GM23338 (cell line): ENCODE measurements at regions not wholly inside any gene's neighbourhood (a gene's known extent, or its start where the extent isn't known, plus 50 kb on each side); places are given as distances from the start of the nearest gene placed in this dataset.

ENCODE experiments used
- ATAC-seq: fragments of 200-7000 bp; cut with Tn5 transposase; 3 replicates; pipeline ENCODE4 v1.9.1; 2020
- DNase-seq: peaks from one replicate; pipeline ENCODE4 v3.0.0-alpha.2; 2015; ENCODE audit warnings: low spot score
- H2AFZ ChIP-seq: fragments of 200-600 bp; sonication (generic); 2 replicates; pipeline ENCODE4 v1.8.0; 2016; ENCODE audit warnings: antibody characterized with exemption, mild to moderate bottlenecking, moderate library complexity
- H3F3A ChIP-seq: fragments of 200-600 bp; sonication (generic); replicated peaks from 2 replicates; pipeline ENCODE4 v1.8.0; 2017; ENCODE audit warnings: antibody characterized with exemption, mixed run types, low read depth
- H3K27ac ChIP-seq: fragments of 200-600 bp; sonication (generic); 2 replicates; pipeline ENCODE4 v1.6.1; 2016; ENCODE audit warnings: low read depth
- H3K27me3 ChIP-seq: fragments of 200-600 bp; sonication (generic); 2 replicates; pipeline ENCODE4 v1.8.0; 2016; ENCODE audit warnings: mild to moderate bottlenecking, mixed run types, moderate library complexity; ENCODE audit not compliant: insufficient read depth
- H3K36me3 ChIP-seq: fragments of 200-600 bp; sonication (generic); 2 replicates; pipeline ENCODE4 v1.8.0; 2016; ENCODE audit warnings: mild to moderate bottlenecking; ENCODE audit not compliant: insufficient read depth
- H3K4me1 ChIP-seq: fragments of 200-600 bp; sonication (generic); 2 replicates; pipeline ENCODE4 v1.8.0; 2016; ENCODE audit warnings: mild to moderate bottlenecking, moderate library complexity; ENCODE audit not compliant: insufficient read depth
- H3K4me2 ChIP-seq: fragments of 200-600 bp; sonication (generic); 2 replicates; pipeline ENCODE4 v1.7.1; 2017; ENCODE audit warnings: mixed run types
- H3K4me3 ChIP-seq: fragments of 200-600 bp; sonication (generic); 2 replicates; pipeline ENCODE4 v1.6.1; 2016; ENCODE audit warnings: mixed run types
- H3K79me2 ChIP-seq: fragments of 200-600 bp; sonication (generic); replicated peaks from 2 replicates; pipeline ENCODE4 v1.8.0; 2017; ENCODE audit warnings: mild to moderate bottlenecking; ENCODE audit not compliant: insufficient read depth
- H3K9me2 ChIP-seq: fragments of 200-600 bp; sonication (generic); 2 replicates; pipeline ENCODE4 v1.8.0; 2017; ENCODE audit not compliant: insufficient read depth
- H4K20me1 ChIP-seq: fragments of 200-600 bp; sonication (generic); replicated peaks from 2 replicates; pipeline ENCODE4 v1.8.0; 2017; ENCODE audit warnings: mild to moderate bottlenecking; ENCODE audit not compliant: insufficient read depth
- H3K27ac Mint-ChIP-seq: 2 replicates; pipeline ENCODE4 v1.8.0; 2020; ENCODE audit warnings: inconsistent platforms, mild to moderate bottlenecking, moderate library complexity, mixed read lengths
- H3K27me3 Mint-ChIP-seq: 3 replicates; pipeline ENCODE4 v1.8.0; 2022; ENCODE audit warnings: low read depth, mild to moderate bottlenecking, moderate library complexity, mixed read lengths, inconsistent platforms; ENCODE audit not compliant: insufficient read depth, poor library complexity
- H3K36me3 Mint-ChIP-seq: 3 replicates; pipeline ENCODE4 v1.8.0; 2021; ENCODE audit warnings: low read depth, mild to moderate bottlenecking, inconsistent platforms, moderate library complexity, mixed read lengths
- H3K4me1 Mint-ChIP-seq: 3 replicates; pipeline ENCODE4 v1.8.0; 2020; ENCODE audit warnings: mild to moderate bottlenecking, inconsistent platforms, mixed read lengths
- H3K4me3 Mint-ChIP-seq: 3 replicates; pipeline ENCODE4 v1.8.0; 2021; ENCODE audit warnings: moderate library complexity, mild to moderate bottlenecking, inconsistent platforms, mixed read lengths
- H3K9me3 Mint-ChIP-seq: 3 replicates; pipeline ENCODE4 v1.8.0; 2020; ENCODE audit warnings: moderate library complexity, mild to moderate bottlenecking, inconsistent platforms, mixed read lengths
- CREB1 ChIP-seq: fragments of 250-450 bp; sonication (Bioruptor Pico); IDR thresholded peaks from 2 replicates; pipeline ENCODE4 v1.5.0; 2020; ENCODE audit warnings: low read depth, mild to moderate bottlenecking, moderate library complexity
- CTCF ChIP-seq, 2 experiments: fragments of 200-600 bp in 1 of 2; sonication (generic) in 1 of 2; conservative IDR thresholded peaks; 2 replicates each; pipeline versions ENCODE4 v1.5.1 to v1.6.1; 2016 to 2017; ENCODE audit warnings: antibody characterized with exemption in 2 of 2, low read depth in 2 of 2, mild to moderate bottlenecking in 2 of 2, moderate library complexity in 1 of 2
- ETS1 ChIP-seq: IDR thresholded peaks from 2 replicates; pipeline ENCODE4 v1.6.1; 2016; ENCODE audit warnings: antibody characterized with exemption
- EZH2 ChIP-seq: fragments of 200-600 bp; sonication (generic); IDR thresholded peaks from one replicate; pipeline ENCODE4 v1.8.0; 2017; ENCODE audit warnings: antibody characterized with exemption, mild to moderate bottlenecking, low read depth; ENCODE audit not compliant: unreplicated experiment
- EZH2phosphoT487 ChIP-seq: fragments of 200-600 bp; sonication (generic); IDR thresholded peaks from one replicate; pipeline ENCODE4 v1.8.1; 2018; ENCODE audit warnings: antibody characterized with exemption; ENCODE audit not compliant: unreplicated experiment
- JUNB ChIP-seq: IDR thresholded peaks from one replicate; pipeline ENCODE4 v1.6.1; 2016; ENCODE audit warnings: antibody characterized with exemption; ENCODE audit not compliant: unreplicated experiment
- NANOG ChIP-seq: IDR thresholded peaks from 2 replicates; pipeline ENCODE4 v1.6.1; 2016; ENCODE audit warnings: antibody characterized with exemption, borderline replicate concordance
- POLR2AphosphoS5 ChIP-seq: IDR thresholded peaks from 2 replicates; pipeline ENCODE4 v1.6.1; 2016; ENCODE audit warnings: antibody characterized with exemption, low read depth
- ZNF114 ChIP-seq: fragments of 250-450 bp; sonication (Bioruptor Pico); IDR thresholded peaks from 2 replicates; pipeline ENCODE4 v1.5.0; 2020; ENCODE audit warnings: mild to moderate bottlenecking, moderate library complexity
- ZNF331 ChIP-seq: fragments of 250-450 bp; sonication (Bioruptor Pico); IDR thresholded peaks from 2 replicates; pipeline ENCODE4 v1.5.0; 2020; ENCODE audit warnings: low read depth, mild to moderate bottlenecking, moderate library complexity
- TF ChIP-seq, protein P1 (sequence below): IDR thresholded peaks from one replicate; pipeline ENCODE4 v1.6.1; 2018; ENCODE audit warnings: antibody characterized with exemption; ENCODE audit not compliant: unreplicated experiment

- TF ChIP-seq CTCF (conservative IDR thresholded peaks at IDR 0.05; ENCODE audit: low read depth in 2 of 2) (no peak), EZH2phosphoT487 (no peak), ZNF114 (CRISPR knock-in tag) (no peak), EZH2 (no peak), ETS1 (no peak), NANOG (no peak)
- TF ChIP-seq, protein P1, sequence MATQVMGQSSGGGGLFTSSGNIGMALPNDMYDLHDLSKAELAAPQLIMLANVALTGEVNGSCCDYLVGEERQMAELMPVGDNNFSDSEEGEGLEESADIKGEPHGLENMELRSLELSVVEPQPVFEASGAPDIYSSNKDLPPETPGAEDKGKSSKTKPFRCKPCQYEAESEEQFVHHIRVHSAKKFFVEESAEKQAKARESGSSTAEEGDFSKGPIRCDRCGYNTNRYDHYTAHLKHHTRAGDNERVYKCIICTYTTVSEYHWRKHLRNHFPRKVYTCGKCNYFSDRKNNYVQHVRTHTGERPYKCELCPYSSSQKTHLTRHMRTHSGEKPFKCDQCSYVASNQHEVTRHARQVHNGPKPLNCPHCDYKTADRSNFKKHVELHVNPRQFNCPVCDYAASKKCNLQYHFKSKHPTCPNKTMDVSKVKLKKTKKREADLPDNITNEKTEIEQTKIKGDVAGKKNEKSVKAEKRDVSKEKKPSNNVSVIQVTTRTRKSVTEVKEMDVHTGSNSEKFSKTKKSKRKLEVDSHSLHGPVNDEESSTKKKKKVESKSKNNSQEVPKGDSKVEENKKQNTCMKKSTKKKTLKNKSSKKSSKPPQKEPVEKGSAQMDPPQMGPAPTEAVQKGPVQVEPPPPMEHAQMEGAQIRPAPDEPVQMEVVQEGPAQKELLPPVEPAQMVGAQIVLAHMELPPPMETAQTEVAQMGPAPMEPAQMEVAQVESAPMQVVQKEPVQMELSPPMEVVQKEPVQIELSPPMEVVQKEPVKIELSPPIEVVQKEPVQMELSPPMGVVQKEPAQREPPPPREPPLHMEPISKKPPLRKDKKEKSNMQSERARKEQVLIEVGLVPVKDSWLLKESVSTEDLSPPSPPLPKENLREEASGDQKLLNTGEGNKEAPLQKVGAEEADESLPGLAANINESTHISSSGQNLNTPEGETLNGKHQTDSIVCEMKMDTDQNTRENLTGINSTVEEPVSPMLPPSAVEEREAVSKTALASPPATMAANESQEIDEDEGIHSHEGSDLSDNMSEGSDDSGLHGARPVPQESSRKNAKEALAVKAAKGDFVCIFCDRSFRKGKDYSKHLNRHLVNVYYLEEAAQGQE = no peak
These were observed 52.7 kb upstream of the KYNU start (continued) for GRCh38 chr2:142824756-142825155.

- no peak for ATAC-seq
- no peaks in the 10 kb centered on the region for H3F3A ChIP-seq
- Mint-ChIP-seq H3K4me1 (no peaks in the 10 kb centered on the region), H3K27ac (no peak overlapping the region), H3K27me3 (no peaks in the 10 kb centered on the region), H3K9me3 (peaks cover 8% of the 10 kb centered on the region; the same call in 2 of the 3 replicates), H3K4me3 (no peak overlapping the region), H3K36me3 (peaks cover 6% of the 10 kb centered on the region; the same call in 2 of the 3 replicates)
- H3K36me3 ChIP-seq = no peaks in the 10 kb centered on the region
- H2AFZ ChIP-seq = no peak overlapping the region
- H3K27ac ChIP-seq = no peak overlapping the region
- H3K9me2 ChIP-seq = 0 out of 2 replicates have a peak, but pooled peaks cover 6% of the 10 kb centered on the region
- H3K4me1 ChIP-seq = no peaks in the 10 kb centered on the region
- no peak for DNase-seq
- no peak overlapping the region for H3K4me2 ChIP-seq
- no peak overlapping the region for H3K4me3 ChIP-seq
- H3K27me3 ChIP-seq = no peaks in the 10 kb centered on the region
- H3K79me2 ChIP-seq = no peaks in the 10 kb centered on the region
- no peaks in the 10 kb centered on the region for H4K20me1 ChIP-seq
- TF ChIP-seq ZNF331 (no peak), CREB1 (CRISPR knock-in tag) (no peak), JUNB (no peak), POLR2AphosphoS5 (no peak), NANOG (no peak), EZH2phosphoT487 (no peak), CTCF (conservative IDR thresholded peaks at IDR 0.05; ENCODE audit: low read depth in 2 of 2) (no peak), EZH2 (no peak), ETS1 (no peak)
- TF ChIP-seq, protein P1 = no peak
These were observed 55.3 kb upstream of the KYNU start for GRCh38 chr2:142822190-142822589.
